C4-2B (cell line): ENCODE measurements at regions not wholly inside any gene's neighbourhood (a gene's known extent, or its start where the extent isn't known, plus 50 kb on each side); places are given as distances from the start of the nearest gene placed in this dataset.

Source experiments
- ZFX ChIP-seq: fragments of 450-650 bp; IDR thresholded peaks from 2 replicates; pipeline ENCODE4 v1.6.1; 2017
- TF ChIP-seq, protein P1 (sequence below): fragments of 450-650 bp; conservative IDR thresholded peaks from 2 replicates; pipeline ENCODE4 v1.5.1; 2017; ENCODE audit warnings: mild to moderate bottlenecking

DNA sequence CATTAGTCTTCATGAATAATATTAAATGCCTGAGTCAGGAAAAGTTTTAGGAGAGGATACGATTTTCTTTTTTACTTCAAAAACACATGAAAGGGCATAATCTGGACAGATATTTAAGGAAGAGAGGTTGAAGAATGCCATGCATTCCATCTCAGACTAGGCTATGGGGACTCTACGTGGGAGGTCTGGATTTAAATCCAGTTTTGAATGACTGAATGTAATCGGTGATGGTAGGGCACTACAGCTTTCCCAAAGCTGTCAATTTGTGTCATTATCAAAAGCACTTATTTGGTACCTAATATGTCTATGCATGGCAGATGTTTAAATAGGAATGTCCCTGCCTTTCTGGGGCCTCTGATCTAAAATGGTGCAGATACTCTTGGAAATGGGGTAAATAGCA is 59.3 kb upstream of the RPL34 start:
- TF ChIP-seq, protein P1, sequence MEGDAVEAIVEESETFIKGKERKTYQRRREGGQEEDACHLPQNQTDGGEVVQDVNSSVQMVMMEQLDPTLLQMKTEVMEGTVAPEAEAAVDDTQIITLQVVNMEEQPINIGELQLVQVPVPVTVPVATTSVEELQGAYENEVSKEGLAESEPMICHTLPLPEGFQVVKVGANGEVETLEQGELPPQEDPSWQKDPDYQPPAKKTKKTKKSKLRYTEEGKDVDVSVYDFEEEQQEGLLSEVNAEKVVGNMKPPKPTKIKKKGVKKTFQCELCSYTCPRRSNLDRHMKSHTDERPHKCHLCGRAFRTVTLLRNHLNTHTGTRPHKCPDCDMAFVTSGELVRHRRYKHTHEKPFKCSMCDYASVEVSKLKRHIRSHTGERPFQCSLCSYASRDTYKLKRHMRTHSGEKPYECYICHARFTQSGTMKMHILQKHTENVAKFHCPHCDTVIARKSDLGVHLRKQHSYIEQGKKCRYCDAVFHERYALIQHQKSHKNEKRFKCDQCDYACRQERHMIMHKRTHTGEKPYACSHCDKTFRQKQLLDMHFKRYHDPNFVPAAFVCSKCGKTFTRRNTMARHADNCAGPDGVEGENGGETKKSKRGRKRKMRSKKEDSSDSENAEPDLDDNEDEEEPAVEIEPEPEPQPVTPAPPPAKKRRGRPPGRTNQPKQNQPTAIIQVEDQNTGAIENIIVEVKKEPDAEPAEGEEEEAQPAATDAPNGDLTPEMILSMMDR, result no peak
- no peak for TF ChIP-seq ZFX
